Activated T-cell treated with anti-CD3 and anti-CD28 coated beads, Interleukin-2, amount 50 U/mL, for 4 hours (primary cell): ENCODE measurements at regions not wholly inside any gene's neighbourhood (a gene's known extent, or its start where the extent isn't known, plus 50 kb on each side); places are given as distances from the start of the nearest gene placed in this dataset.

Source experiments
- ATAC-seq, 2 donors: fragments of 200-7000 bp; cut with Tn5 transposase; one replicate each; pipeline ENCODE4 v1.10.0; 2021
- DNase-seq: peaks from one replicate; pipeline ENCODE4 v3.0.0-alpha.2; 2020
- H3K27me3 Mint-ChIP-seq: one replicate; pipeline ENCODE4 v1.8.0; 2021; ENCODE audit warnings: low read depth, mixed read lengths
- H3K36me3 Mint-ChIP-seq: one replicate; pipeline ENCODE4 v1.8.0; 2022; ENCODE audit warnings: mixed read lengths; ENCODE audit not compliant: insufficient read depth
- H3K4me1 Mint-ChIP-seq: one replicate; pipeline ENCODE4 v1.8.0; 2021; ENCODE audit warnings: low read depth, mixed read lengths
- H3K4me3 Mint-ChIP-seq: one replicate; pipeline ENCODE4 v1.8.0; 2021; ENCODE audit warnings: mild to moderate bottlenecking, moderate library complexity, mixed read lengths
- H3K9me3 Mint-ChIP-seq: one replicate; pipeline ENCODE4 v1.8.0; 2021; ENCODE audit warnings: mixed read lengths

GRCh38 chr5:1936413-1936812, 53.7 kb upstream of the IRX4 start:
- Mint-ChIP-seq H3K36me3 (no peaks in the 10 kb centered on the region), H3K4me3 (no peak overlapping the region), H3K27me3 (peaks cover 36% of the 10 kb centered on the region), H3K9me3 (no peaks in the 10 kb centered on the region), H3K4me1 (no peaks in the 10 kb centered on the region)
- no peak for DNase-seq
- ATAC-seq = no peak

- no peaks in the 10 kb centered on the region for H3K9me3 Mint-ChIP-seq
- DNase-seq (no peak), ATAC-seq (no peak)
- peaks cover 37% of the 10 kb centered on the region for H3K27me3 Mint-ChIP-seq
- no peak overlapping the region for H3K4me3 Mint-ChIP-seq
- H3K36me3 Mint-ChIP-seq = no peaks in the 10 kb centered on the region
- no peaks in the 10 kb centered on the region for H3K4me1 Mint-ChIP-seq
Observed at GRCh38 chr5:1934801-1935429, 52.2 kb upstream of the IRX4 start.

GRCh38 chr5:1934056-1934394, 51.3 kb upstream of the IRX4 start:
- Mint-ChIP-seq H3K4me3 (no peak overlapping the region), H3K27me3 (peaks cover 37% of the 10 kb centered on the region), H3K4me1 (no peaks in the 10 kb centered on the region), H3K36me3 (no peaks in the 10 kb centered on the region), H3K9me3 (no peaks in the 10 kb centered on the region)
- ATAC-seq (no peak), DNase-seq (no peak)

GRCh38 chr5:1933364-1934055, 50.8 kb upstream of the IRX4 start:
- no peak for ATAC-seq
- no peaks in the 10 kb centered on the region for H3K9me3 Mint-ChIP-seq
- no peaks in the 10 kb centered on the region for H3K36me3 Mint-ChIP-seq

More at GRCh38 chr5:1933364-1934055, 50.8 kb upstream of the IRX4 start:
- Mint-ChIP-seq H3K4me1 (no peaks in the 10 kb centered on the region), H3K4me3 (no peak overlapping the region), H3K27me3 (peaks cover 37% of the 10 kb centered on the region)
- DNase-seq = no peak
